SU-DHL-6 (cell line): ENCODE measurements at regions not wholly inside any gene's neighbourhood (a gene's known extent, or its start where the extent isn't known, plus 50 kb on each side); places are given as distances from the start of the nearest gene placed in this dataset.

Source experiments
- EZH2phosphoT487 ChIP-seq: fragments of 200-600 bp; sonication (generic), shearing (Covaris generic); conservative IDR thresholded peaks from 2 replicates; pipeline ENCODE4 v1.6.1; 2018; ENCODE audit warnings: mild to moderate bottlenecking, antibody characterized with exemption, low read length, moderate library complexity, mixed read lengths
- TF ChIP-seq, protein P1 (sequence below): fragments of 200-600 bp; sonication (generic); IDR thresholded peaks from one replicate; pipeline ENCODE4 v1.5.1; 2017; ENCODE audit warnings: antibody characterized with exemption, mild to moderate bottlenecking, low read length, moderate library complexity; ENCODE audit not compliant: insufficient read depth, poor library complexity, severe bottlenecking

DNA sequence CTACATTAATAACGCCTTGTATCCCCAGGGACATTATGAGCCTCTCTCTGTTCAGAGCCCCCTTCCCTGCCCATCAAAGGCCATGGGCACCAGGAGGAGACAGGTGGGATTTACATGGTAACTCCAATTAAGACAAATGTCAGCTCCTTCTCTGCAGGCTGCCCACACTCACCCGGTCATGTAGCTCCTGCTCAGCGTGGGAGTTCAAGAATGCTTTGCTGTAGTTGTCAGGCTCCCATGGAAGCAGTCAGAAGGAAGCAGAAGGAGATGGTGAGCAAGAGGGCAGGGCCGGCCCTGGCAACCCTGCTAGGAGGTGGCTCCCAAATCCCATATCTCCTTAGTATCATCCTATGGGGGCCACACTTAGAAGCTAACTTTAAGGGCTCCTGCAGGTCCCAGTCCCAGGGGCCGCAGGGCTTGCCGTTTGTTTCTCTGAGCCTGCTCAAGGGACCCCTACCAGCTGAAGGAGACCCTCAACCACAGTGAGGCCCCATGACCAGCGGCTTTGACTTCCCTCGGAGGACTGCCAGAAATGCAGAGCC is 218.4 kb upstream of the TLE3 start:
- TF ChIP-seq, protein P1, sequence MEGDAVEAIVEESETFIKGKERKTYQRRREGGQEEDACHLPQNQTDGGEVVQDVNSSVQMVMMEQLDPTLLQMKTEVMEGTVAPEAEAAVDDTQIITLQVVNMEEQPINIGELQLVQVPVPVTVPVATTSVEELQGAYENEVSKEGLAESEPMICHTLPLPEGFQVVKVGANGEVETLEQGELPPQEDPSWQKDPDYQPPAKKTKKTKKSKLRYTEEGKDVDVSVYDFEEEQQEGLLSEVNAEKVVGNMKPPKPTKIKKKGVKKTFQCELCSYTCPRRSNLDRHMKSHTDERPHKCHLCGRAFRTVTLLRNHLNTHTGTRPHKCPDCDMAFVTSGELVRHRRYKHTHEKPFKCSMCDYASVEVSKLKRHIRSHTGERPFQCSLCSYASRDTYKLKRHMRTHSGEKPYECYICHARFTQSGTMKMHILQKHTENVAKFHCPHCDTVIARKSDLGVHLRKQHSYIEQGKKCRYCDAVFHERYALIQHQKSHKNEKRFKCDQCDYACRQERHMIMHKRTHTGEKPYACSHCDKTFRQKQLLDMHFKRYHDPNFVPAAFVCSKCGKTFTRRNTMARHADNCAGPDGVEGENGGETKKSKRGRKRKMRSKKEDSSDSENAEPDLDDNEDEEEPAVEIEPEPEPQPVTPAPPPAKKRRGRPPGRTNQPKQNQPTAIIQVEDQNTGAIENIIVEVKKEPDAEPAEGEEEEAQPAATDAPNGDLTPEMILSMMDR: no peak
- TF ChIP-seq EZH2phosphoT487: no peak
